SKM-1 (cell line): ENCODE measurements at regions not wholly inside any gene's neighbourhood (a gene's known extent, or its start where the extent isn't known, plus 50 kb on each side); places are given as distances from the start of the nearest gene placed in this dataset.

Experiments
- DNase-seq: peaks from one replicate; lab custom pipeline; 2025; ENCODE audit not compliant: unreplicated experiment; lab: John Stamatoyannopoulos, UW

GRCh38 chr4:53818104-53818503 lies 226.8 kb upstream of the LNX1 start:
- DNase-seq = no peak

DNA sequence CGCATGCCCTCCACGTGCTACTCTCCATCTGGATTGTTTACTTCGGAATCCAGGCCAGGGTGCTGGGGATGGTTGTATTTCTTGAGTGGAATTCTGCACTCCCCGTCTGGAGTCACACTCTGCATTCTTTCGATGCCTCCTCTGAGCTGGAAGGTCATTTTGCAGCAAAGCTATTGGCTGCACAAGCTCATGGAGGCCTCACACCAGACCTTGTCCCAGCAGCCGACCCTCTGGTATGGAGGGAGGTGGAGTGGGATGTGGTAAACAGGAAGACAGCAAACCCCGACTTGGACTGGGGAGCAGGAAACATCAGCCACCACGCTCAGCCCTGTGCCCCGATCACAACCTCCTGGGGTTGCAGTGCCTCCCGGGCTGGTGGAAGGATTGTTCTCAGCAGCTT lies 225.3 kb upstream of the LNX1 start:
- no peak for DNase-seq

- no peak for DNase-seq
These were observed 224.0 kb upstream of the LNX1 start for GRCh38 chr4:53815281-53815680.

GRCh38 chr4:53813998-53814397 lies 222.7 kb upstream of the LNX1 start:
- DNase-seq = no peak

DNA sequence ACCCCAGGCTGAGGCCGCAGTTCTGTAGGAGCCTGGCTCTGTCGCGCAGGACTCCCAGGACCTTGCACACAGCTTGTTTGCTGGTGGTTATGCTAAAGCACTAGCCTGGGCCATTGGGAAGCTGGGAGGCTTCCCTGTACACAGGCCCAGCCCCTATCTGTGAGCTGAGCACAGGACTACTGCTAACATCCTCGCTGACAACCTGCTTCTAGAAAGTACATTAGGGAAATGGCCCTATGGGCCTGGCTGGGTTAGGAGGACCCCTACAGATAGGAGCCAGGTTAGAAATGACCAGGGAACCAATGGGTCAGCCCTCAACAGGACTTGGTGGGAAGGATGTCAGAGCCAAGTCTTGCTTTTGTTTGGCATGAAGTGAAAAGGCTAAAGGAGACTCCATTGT lies 219.4 kb upstream of the LNX1 start:
- DNase-seq = no peak

DNA sequence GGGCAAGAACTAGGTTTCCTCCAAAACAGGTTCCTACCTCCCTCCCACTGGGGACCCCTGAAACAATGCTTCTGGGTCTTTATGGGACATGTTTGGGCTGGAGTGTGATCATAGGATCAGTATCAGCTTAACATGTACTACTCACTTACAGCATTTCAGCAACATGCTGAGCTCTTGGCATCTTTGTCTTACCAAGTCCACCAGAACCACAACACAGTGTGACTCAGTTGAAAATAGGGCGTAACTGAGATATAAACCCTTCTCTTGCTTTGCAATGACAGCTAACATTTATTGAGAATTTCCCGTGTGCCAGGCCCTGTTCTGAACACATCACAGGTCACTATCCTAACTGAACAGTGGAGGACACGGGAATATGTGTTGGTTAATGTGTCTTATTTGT lies 218.5 kb upstream of the LNX1 start:
- no peak for DNase-seq

GRCh38 chr4:53805291-53805690 lies 214.0 kb upstream of the LNX1 start:
- no peak for DNase-seq

DNA sequence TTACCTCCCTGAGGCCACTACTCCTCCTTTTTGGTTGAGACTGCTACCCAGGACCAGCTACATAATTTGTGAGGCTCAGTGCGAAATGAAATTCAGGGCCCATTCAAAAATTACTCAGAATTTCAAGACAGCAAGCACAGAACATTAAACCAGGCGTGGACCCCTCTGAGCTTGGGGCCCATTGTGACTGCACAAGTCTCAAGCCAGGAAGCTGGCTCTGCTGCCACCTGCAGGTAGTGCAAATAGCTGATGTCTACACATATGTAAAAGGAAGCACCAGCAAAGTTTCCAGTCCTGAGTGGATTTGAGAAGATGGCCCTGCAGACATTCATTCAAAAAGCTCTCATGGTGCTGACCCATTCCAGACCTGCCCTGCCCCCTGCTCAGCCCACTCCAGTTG lies 213.4 kb upstream of the LNX1 start:
- DNase-seq = no peak

DNA sequence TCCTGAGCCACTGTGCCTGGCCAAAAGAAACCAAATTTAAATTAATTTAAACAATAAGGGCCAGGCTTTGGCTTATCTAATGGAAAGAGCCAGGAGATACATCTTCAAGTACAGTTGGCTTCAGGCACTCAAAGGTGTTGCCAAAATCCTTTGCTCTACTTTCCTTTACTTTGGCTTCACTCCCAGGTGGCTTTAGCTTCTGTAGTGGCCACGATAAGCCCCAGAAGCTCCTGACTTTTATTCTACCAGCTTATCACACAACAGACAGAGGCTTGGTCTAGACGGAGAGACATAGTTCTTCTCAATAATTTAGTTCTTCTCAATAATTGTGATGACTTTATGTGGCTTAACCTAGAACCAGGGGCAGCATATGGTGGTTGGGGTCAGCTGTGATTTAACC lies 211.2 kb upstream of the LNX1 start:
- DNase-seq = no peak

DNA sequence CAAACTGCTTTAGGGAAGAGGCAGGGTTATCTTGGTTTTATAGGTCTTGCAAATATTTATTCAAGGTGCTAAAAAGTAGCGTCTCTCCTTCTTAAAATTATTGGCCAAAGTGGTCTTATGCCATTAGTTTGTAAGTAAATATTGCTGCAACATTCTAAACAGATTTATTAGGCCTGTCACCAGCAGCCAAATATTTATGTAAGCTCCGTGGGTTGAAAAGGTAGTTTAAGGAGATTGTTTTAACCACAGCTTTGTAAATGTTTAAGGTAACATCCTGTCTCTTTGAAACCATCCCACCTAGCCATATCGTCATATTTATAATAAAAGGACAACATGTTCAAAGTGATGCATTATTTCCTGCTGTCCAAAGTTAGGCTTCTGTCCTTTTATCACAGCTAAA lies 210.1 kb upstream of the LNX1 start:
- no peak for DNase-seq

- no peak for DNase-seq
These were observed 209.5 kb upstream of the LNX1 start for GRCh38 chr4:53800741-53801140.

GRCh38 chr4:53793096-53793495 lies 201.8 kb upstream of the LNX1 start:
- DNase-seq = no peak

DNA sequence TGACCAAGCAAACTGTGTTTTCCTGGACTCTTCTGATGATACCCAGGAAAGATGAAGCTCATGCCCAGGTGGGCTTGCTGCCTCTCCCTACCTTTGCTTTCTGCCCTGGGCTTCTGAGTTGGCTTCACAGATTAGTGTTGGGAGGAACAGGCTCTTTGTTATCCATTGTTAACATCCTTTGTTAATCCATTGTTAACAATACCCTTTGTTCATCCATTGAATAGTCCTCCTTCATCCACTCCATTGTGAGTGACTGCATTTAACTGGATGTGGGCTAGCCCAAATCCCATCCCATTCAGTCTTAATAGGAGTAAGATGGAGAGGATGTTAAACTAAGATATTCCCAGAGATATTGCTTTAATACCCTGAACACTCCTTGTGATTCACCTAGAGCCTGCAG lies 199.0 kb upstream of the LNX1 start:
- DNase-seq = no peak

GRCh38 chr4:53788621-53789020 lies 197.3 kb upstream of the LNX1 start:
- no peak for DNase-seq

DNA sequence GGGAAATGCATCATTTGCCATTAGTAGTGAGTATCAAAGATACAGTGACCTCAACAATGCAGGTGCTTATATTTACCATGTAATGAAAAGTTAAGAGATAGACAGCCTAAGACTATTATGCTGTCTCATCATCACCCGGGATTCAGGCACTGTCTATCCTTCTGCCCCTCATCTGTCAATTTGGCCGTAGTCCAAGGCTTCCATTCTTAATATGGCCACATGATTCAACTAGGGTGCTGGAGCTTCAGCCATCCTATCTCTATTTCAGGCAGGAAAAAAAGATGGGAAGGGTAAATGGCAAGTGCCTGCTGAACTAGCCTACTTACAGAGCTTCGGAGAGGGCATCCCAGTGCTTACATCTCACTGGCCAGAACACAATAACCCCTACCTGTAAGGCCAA lies 196.7 kb upstream of the LNX1 start:
- DNase-seq = no peak

- DNase-seq = no peak
These were observed 195.3 kb upstream of the LNX1 start for GRCh38 chr4:53786632-53787031.

- DNase-seq = no peak
These were observed 194.7 kb upstream of the LNX1 start for GRCh38 chr4:53785996-53786395.

- DNase-seq = no peak
These were observed 192.8 kb upstream of the LNX1 start for GRCh38 chr4:53784112-53784511.

- DNase-seq = no peak
These were observed 192.0 kb upstream of the LNX1 start for GRCh38 chr4:53783208-53783859.

DNA sequence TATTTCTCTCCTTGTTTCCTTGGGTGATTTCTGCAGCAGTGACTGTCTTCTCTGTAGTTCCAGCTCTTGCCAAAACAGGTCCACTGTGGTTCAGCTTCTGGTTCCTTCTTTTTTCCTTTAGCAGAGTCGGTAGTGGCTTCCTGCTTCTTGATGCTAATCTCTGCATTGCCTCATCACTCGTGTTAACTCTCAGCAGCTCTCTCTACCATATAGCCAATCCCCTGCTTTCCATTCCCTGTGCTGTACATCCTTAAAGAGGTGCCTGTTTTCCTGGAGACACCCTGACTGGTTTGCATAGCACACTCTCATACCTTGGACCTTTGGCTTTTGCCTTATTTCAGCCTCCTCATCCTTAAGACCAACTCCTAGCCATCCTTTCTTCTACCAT lies 191.2 kb upstream of the LNX1 start:
- peak; percentile 77 for DNase-seq

DNA sequence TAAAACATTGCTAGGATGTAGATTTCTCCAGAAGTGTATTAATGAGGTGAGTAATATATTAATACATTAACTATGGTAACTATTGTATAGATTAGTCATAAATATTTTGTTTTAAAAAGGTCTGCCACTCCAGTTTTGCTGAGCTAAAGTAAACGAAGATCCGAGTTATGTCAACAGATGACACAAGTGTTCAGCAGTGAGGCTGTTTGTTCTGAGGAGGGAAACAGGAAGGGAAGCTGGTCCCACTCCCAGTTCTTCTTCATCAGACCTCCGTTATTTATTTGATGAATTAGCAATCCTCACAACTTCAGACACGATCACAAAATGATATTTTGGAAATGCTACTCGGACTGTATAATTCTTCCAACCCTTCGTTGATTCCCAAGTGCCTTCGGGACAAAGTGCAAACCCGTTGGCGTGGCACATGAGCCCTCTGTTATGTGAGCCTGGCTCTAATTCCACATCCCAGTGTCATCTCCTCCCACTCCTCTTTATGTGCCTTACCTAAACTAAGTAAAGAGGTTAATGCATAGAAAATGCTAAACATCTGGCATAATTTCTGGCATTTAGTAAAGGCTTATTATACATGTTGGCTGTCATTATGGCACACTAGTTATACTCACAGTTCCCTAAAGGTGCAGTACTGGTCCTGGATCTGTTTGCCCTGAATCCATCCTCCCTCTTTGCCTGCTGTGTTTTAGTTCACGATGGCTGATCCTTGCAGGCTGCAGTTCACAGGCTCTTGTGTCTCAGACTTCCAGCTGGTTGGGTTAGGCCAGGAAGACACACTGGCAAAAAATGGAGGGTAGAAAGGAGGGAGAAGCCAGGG lies 190.6 kb upstream of the LNX1 start:
- DNase-seq = no peak

- DNase-seq = no peak
These were observed 189.6 kb upstream of the LNX1 start for GRCh38 chr4:53780736-53781400.
